Right ventricle myocardium inferior (tissue), 1 donor: ENCODE measurements at regions not wholly inside any gene's neighbourhood (a gene's known extent, or its start where the extent isn't known, plus 50 kb on each side); places are given as distances from the start of the nearest gene placed in this dataset.
"Not testable (repeated sequence)": the region's sequence is repeated elsewhere in the genome, so short reads cannot be mapped to it uniquely, and the experiment has no call there.

Experiments used
- ATAC-seq: fragments of 200-7000 bp; cut with Tn5 transposase; one replicate; pipeline ENCODE4 v1.9.1; 2020; ENCODE audit warnings: mild to moderate bottlenecking, moderate library complexity
- DNase-seq: peaks from one replicate; pipeline ENCODE4 v3.0.0; 2021; ENCODE audit errors: missing footprints
- intact Hi-C: fragments of 100-400 bp; cut with DNase I; formaldehyde crosslinking; loops from one replicate; pipeline ENCODE4 v1.11.0; 2022
- donor health status: DM: no; HTN: yes; CAD: no; lungs with severe emphysema.

DNA sequence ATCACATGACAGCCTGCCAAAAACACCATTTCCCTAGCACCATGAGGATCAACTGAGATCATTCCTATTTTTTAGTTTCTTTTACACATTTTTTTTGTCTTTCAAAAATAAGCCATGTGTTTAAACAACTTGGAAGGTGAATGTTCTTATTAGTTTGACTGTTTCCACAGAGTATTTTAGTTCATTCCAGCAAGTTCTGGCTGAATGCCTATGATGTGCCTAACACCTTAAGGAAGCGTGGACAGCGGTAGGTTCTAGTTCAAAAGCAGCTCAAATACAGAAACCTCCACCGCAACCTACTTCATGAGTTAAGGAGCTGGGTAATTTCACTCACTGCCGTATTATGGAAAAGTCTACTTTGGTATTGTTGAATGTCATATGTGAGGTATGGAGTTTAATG is 101.3 kb upstream of the ADAMTS9 start:
- ATAC-seq, result no peak
- intact Hi-C loops, result no loop called here
- no peak for DNase-seq

DNA sequence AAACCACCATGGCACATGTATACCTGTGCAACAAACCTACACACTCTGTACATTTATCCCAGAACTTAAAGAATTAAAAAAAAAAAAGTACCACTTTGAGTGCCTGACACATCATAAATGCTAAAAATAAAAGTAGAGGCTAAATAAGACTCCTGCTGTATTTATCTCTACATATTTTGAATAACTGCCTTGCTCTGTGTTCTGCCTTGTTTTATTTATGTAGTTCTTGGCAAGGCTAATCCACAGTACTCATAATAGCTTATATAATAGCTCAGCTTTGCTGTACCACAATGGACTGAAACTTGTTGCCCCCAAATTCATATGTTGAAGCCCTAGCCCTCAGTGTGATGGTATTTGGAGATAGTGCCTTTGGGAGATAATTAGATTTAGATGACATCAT is 95.4 kb upstream of the ADAMTS9 start:
- no peak for DNase-seq
- ATAC-seq, result no peak
- intact Hi-C loops, result no loop called here

GRCh38 chr3:64780923-64781322 is 93.1 kb upstream of the ADAMTS9 start:
- DNase-seq, ATAC-seq, intact Hi-C loops: not testable (repeated sequence)

DNA sequence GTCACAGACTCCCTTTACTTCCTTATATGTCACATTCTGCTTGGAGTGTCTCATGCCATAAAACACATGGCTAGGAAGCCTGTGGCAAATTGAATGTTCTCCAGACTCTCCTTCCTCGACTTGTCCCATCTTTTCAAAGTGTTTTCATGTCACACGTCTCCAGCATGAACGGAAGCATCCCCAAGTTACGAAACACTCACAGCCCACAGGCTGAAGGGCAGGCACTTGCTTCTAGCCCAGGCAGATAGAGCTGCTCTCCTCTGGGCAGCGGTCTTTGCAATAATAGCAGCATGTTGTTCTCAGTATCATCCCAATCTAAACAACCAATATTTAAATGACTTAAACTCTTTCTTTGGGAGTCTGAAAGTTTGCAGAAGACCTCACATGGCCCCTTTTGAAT is 85.3 kb upstream of the ADAMTS9 start:
- intact Hi-C loops, result no loop called here
- no peak for DNase-seq
- peak; percentile 75 for ATAC-seq

DNA sequence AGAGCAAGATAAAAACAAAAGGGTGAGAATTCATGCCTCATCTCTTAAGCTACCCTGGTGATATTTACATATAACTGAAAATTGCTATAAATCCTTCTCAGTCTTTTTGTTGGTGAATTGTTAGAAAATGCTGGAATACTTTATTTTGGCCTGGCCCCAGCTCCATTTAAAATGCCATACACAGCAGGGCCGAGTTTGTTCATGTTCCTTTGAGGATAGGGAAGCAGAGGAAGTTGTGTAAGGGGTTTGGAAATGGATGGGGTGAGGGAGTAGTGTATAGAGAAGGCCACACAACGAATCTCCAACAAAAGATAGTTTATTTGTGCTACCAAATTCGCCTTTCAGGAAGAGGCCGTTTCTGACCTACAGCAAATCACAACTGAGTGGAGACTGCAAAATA is 78.6 kb upstream of the ADAMTS9 start:
- ATAC-seq, result no peak
- intact Hi-C loops, result no loop called here
- no peak for DNase-seq

DNA sequence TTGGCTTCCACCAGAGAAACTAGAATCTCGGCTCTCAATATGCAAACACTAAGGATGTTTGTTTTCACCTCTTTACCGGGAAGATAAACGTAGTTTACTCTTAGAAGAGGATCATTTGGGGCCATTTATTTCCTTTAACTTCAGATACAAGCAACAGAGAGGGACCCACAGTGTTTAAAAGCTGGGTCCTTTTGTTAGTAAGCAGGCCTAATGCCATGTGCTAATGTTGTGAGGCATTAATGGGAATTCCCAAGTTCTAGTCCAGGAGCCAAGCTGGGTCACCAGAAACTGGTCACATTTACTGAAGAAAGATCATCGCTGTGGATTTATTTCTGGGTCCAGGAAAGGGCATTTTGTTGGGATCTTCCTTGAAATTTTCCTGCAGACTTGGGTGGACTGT is 78.1 kb upstream of the ADAMTS9 start:
- DNase-seq, result no peak
- ATAC-seq, result no peak
- intact Hi-C loops, result no loop called here

DNA sequence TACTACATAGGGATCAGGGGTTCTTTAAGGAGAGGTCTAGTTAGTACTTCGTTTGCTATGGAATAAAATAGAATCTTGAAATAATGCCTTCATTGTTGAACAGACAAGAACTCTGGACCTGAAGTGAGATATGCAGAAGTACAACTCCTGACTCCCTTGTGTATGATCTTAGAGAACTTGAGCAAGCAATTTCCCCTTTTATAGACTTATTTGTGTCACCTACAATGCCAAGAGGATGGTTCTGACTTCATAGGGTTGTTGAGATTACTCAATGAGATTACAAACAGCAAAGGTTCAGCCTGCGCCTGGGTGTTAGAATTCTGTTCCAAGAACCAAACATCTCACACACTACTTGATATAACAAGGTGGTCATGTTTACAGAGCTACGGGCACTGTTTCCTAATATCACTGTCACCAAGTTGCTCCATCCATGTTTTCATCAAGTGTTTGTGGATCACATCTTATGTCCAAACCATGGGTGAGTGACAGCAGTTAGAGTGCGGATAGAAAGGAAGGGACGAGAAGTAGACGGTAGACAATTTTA is 76.7 kb upstream of the ADAMTS9 start:
- no peak for ATAC-seq
- no peak for DNase-seq
- intact Hi-C loops, result no loop called here

GRCh38 chr3:64763980-64764379 is 76.2 kb upstream of the ADAMTS9 start:
- no peak for ATAC-seq
- no peak for DNase-seq
- intact Hi-C loops, result no loop called here

GRCh38 chr3:64761729-64762128 is 73.9 kb upstream of the ADAMTS9 start:
- intact Hi-C loops, result no loop called here
- peak; percentile 12 for ATAC-seq
- no peak for DNase-seq

GRCh38 chr3:64760258-64760657 is 72.5 kb upstream of the ADAMTS9 start:
- DNase-seq (no peak), ATAC-seq (peak; percentile 54)
- intact Hi-C loops, result no loop called here

GRCh38 chr3:64759811-64760210 is 72.0 kb upstream of the ADAMTS9 start:
- peak; percentile 49 for ATAC-seq
- DNase-seq, result no peak
- intact Hi-C loops, result no loop called here

DNA sequence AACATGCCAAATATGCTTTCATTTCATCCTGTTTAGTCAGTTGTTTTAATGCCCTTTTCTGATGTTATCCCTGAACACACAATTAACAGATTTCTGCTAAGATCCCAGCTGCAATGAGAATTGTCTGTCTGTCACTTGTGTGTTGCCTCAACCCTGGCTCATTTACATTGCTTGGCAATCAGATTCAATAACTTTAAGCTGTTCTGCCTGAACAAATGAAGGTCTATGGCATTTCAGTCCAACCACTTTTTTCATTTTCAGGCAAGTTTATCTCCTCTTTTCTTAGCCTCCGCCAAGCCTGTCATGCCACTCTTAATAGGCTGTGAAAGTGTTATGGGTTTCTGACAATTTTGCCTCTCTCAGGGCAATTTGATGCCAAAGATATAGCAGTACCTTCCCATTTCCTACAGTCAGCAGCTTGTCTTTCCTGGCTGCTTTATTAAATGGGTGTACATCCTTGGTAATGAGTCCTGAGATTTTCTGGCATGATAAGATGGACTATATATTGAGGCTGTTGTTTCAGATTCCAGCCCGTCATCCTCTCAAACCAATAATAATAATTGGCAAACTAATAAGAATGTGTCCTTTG is 68.7 kb upstream of the ADAMTS9 start:
- DNase-seq, result no peak
- ATAC-seq, result no peak
- intact Hi-C loops, result no loop called here

DNA sequence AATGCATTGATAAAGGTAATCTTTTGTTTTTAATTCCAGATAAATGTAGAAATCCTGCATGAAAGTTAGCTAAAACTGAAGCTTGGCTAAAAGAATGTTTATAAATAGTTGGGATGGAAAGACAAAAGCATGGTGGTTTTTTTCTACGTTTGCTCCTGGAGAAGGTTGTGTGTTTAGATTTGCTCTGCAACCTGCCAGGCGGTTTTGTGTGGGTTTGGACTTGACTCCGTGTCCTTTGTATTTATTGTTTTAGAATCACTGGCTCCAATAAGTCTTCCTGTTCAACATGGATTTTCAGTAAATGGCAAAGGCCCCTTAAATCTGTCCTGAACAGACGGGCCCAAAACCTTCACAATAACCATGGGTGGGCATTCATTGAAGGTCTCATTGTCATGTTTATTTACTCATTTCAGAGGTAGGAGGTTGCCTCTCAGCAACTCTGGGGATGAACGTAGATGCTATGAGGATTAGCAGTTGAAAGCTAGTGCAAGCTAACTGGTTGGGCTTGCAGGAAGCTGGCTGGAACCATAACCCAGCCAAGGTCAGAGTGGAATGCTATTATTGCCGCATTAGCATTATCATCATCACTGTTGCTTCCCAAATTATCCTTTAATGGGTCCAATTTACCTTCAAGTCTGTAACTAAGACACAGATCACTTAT is 60.6 kb upstream of the ADAMTS9 start:
- intact Hi-C loops, result no loop called here
- no peak for ATAC-seq
- DNase-seq, result no peak

- no peak for ATAC-seq
- intact Hi-C loops, result no loop called here
- DNase-seq, result no peak
Measured at GRCh38 chr3:64747679-64748078, 59.9 kb upstream of the ADAMTS9 start.

DNA sequence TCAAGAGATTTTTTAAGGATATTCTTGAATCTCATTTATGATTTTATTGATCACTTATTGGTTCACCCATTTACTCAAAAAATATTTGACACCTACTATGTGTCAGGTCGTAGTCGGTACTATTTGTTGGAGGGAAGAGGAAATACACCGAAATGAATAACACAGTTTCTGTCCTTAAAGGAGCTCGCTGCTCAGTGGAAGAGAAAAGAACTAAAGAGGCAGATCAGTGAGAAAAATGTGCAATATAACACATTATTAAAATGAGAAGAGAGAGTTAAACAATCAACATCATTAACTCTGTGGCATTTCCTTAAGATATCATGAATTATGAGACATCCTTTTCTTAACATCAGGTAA is 56.1 kb upstream of the ADAMTS9 start:
- DNase-seq, result no peak
- ATAC-seq, result no peak
- intact Hi-C loops, result no loop called here

- ATAC-seq (no peak), DNase-seq (no peak)
- intact Hi-C loops, result no loop called here
Measured at GRCh38 chr3:64743156-64743886, 55.5 kb upstream of the ADAMTS9 start.

DNA sequence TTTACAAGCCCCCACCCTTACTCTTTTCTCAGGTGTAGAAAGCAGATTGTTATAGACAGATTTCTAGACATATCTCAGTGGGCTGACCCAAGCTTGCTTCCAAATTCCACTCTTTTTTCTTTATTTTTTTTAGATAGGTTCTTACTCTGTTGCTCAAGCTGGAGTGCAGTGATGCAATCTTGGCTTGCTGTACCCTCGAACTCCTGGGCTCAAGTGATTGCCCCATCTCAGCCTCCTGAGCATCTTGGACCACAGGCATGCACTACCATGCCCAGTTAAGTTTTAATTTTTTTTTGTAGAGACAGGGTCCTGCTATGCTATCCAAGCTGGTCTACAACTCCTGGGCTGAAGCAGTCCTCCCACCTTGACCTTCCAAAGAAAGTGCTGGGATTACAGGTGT is 53.5 kb upstream of the ADAMTS9 start:
- no peak for DNase-seq
- ATAC-seq, result peak; percentile 62
- intact Hi-C loops, result no loop called here

- DNase-seq (no peak), ATAC-seq (peak; percentile 22)
- intact Hi-C loops, result no loop called here
Measured at GRCh38 chr3:64739971-64740631, 52.3 kb upstream of the ADAMTS9 start.
